Body of pancreas (tissue), 4 donors: ENCODE measurements at regions not wholly inside any gene's neighbourhood (a gene's known extent, or its start where the extent isn't known, plus 50 kb on each side); places are given as distances from the start of the nearest gene placed in this dataset.

Source experiments
- ATAC-seq: fragments of 150-250 bp; one replicate; pipeline ENCODE4 v1.9.1; 2016
- DNase-seq, 4 donors: peaks; one replicate each; pipeline ENCODE4 v3.0.0-alpha.2; 2019
- H3K27ac ChIP-seq, 4 donors: fragments of 200-600 bp; sonication (generic); 1 replicate in 3 of 4; 2 replicates in 1 of 4; pipeline versions ENCODE4 v1.5.1 to v1.6.1; 2016 to 2019; ENCODE audit warnings: mild to moderate bottlenecking in 1 of 4, mixed read lengths in 1 of 4, moderate library complexity in 1 of 4
- H3K27me3 ChIP-seq, 2 donors: fragments of 200-600 bp; sonication (generic); one replicate each; pipeline ENCODE4 v1.6.0; 2016; ENCODE audit warnings: mild to moderate bottlenecking in 1 of 2
- H3K36me3 ChIP-seq, 2 donors: fragments of 200-600 bp; sonication (generic); replicated peaks in 1 of 2; 2 replicates each; pipeline ENCODE4 v1.5.1; 2016; ENCODE audit warnings: low read depth in 2 of 2; ENCODE audit not compliant: insufficient read depth in 1 of 2
- H3K4me1 ChIP-seq: fragments of 200-600 bp; sonication (generic); one replicate; pipeline ENCODE4 v1.6.0; 2016
- H3K4me3 ChIP-seq, 2 donors: fragments of 200-600 bp; sonication (generic); 1 replicate in 1 of 2; 2 replicates in 1 of 2; pipeline ENCODE4 v1.5.1; 2016 to 2019
- H3K9me3 ChIP-seq, 3 donors: fragments of 200-600 bp; sonication (generic); 1 replicate in 2 of 3; 2 replicates in 1 of 3; pipeline ENCODE4 v1.5.1; 2016
- CTCF ChIP-seq, 7 experiments: fragments of 450-650 bp in 4 of 7; fragments of 200-600 bp in 3 of 7; sonication (generic) in 3 of 7; IDR thresholded peaks; one replicate each; pipeline ENCODE4 v1.5.1; 2016 to 2019; ENCODE audit warnings: antibody characterized with exemption in 7 of 7
- POLR2A ChIP-seq, 3 donors: fragments of 450-650 bp; IDR thresholded peaks; one replicate each; pipeline ENCODE4 v1.6.1; 2016; ENCODE audit warnings: antibody characterized with exemption in 3 of 3, mild to moderate bottlenecking in 2 of 3
- WGBS, 2 donors: methylation state at CpG; one replicate each; pipeline ENCODE4 v1.1.5; 2017; 5-methylcytosine and 5-hydroxymethylcytosine counted together
- intact Hi-C: fragments of 100-400 bp; cut with DNase I; formaldehyde crosslinking; loops from one replicate; pipeline ENCODE4 v1.15.1; 2023

- Histone ChIP-seq H3K4me3 (no peak overlapping the region), H3K4me1 (no peaks in the 10 kb centered on the region), H3K9me3 (no peaks in the 10 kb centered on the region), H3K27me3 (no peaks in the 10 kb centered on the region), H3K36me3 (no peaks in the 10 kb centered on the region), H3K27ac (no peak overlapping the region)
- 65 to 77% methylated on average over 3 of the region's 3 CpGs for WGBS, 2 donors
- ATAC-seq = no peak
- TF ChIP-seq POLR2A (IDR thresholded peaks at IDR 0.05) (no peak), CTCF (IDR thresholded peaks at IDR 0.05) (no peak)
- no peak for DNase-seq
- intact Hi-C loops = no loop called here
Measured at GRCh38 chr5:121031491-121031890, 567.4 kb downstream of the PRR16 start.

- ATAC-seq (no peak), DNase-seq (no peak)
- Histone ChIP-seq H3K27ac (no peak overlapping the region), H3K9me3 (no peaks in the 10 kb centered on the region), H3K4me3 (no peak overlapping the region), H3K27me3 (no peaks in the 10 kb centered on the region), H3K36me3 (no peaks in the 10 kb centered on the region), H3K4me1 (no peaks in the 10 kb centered on the region)
- TF ChIP-seq POLR2A (IDR thresholded peaks at IDR 0.05) = no peak
- TF ChIP-seq CTCF (IDR thresholded peaks at IDR 0.05) = no peak
- intact Hi-C loops = no loop called here
Measured at GRCh38 chr5:121033334-121033733, 569.2 kb downstream of the PRR16 start.

DNA sequence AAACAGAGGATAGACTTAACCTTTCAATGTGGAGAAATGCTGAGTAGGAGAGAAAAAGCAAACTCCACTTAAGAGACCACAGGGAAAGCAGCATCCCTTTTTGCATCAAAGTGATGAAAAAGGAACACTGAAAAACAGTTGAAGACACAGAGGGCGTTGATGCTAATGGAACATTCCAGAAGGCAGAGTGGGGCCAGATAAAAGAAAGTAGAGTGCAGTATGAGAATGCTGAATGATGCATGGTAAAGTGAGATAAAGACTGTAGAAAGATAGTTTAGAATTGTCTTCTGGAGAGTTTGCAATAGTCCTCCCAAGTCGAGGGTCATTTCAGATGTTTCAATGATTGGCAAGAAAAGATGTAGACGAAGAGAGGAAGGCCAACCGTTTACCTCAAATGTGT is 574.3 kb downstream of the PRR16 start:
- ATAC-seq (no peak), DNase-seq (no peak)
- WGBS, 2 donors = 46 to 51% methylated on average over 4 of the region's 4 CpGs
- Histone ChIP-seq H3K4me1 (no peaks in the 10 kb centered on the region), H3K27ac (no peak overlapping the region), H3K27me3 (no peaks in the 10 kb centered on the region), H3K4me3 (no peak overlapping the region), H3K9me3 (no peaks in the 10 kb centered on the region), H3K36me3 (no peaks in the 10 kb centered on the region)
- intact Hi-C loops = no loop called here
- TF ChIP-seq POLR2A (IDR thresholded peaks at IDR 0.05) = no peak

GRCh38 chr5:121049971-121050370 is 585.9 kb downstream of the PRR16 start:
- no peak for ATAC-seq
- H3K27ac ChIP-seq = no peak overlapping the region
- TF ChIP-seq CTCF (IDR thresholded peaks at IDR 0.05) (no peak), POLR2A (IDR thresholded peaks at IDR 0.05) (no peak)
- no peak overlapping the region for H3K4me3 ChIP-seq
- no peaks in the 10 kb centered on the region for H3K4me1 ChIP-seq
- intact Hi-C loops = no loop called here
- no peaks in the 10 kb centered on the region for H3K27me3 ChIP-seq
- H3K36me3 ChIP-seq = no peaks in the 10 kb centered on the region
- DNase-seq = no peak
- H3K9me3 ChIP-seq = no peaks in the 10 kb centered on the region

DNA sequence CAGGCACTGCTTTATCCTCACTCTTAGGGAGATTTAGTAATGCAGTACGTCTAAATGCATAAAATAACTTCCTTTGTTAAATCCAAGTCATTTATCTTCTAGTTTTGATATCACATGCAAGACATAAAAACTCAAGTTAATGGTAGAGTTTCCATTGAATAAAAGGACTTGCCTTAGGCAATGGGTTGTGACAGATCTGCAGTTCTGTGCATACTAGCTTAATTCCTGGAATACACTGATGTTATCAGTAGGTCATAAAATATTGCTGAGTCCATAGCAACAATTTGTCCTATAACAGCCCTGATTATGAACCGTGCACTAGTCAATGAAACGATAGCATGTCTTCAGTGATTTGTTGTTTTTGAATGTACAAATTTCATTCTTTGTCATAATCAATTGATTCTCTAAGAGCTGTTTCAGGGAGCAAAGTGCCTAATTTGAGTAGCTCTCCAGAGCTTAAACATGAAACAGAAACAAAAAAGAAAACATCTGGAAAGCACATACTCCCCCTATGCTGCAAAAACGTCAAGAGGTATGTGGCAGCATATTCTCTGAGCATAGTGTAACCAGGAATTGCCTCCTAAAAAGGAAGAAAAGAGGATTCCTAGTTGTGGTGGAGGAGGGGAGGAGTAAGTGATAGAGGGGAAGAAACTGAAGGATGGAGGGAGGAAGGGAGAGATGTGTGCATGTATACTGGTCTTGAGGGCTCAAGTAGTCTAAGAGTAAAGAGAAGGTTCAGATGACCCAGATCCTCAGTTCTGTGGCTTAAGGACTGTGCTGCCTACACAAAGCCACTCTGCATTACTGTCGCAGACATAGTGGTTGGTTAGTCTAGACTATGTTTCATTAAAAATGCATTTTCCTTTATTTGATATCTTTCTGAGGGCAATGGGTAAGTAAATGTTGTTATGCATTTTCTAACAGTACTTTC is 589.2 kb downstream of the PRR16 start:
- no peak for ATAC-seq
- Histone ChIP-seq H3K4me1 (no peaks in the 10 kb centered on the region), H3K4me3 (no peak overlapping the region), H3K36me3 (no peaks in the 10 kb centered on the region), H3K27me3 (no peaks in the 10 kb centered on the region), H3K9me3 (no peaks in the 10 kb centered on the region), H3K27ac (no peak overlapping the region)
- no peak for TF ChIP-seq POLR2A (IDR thresholded peaks at IDR 0.05)
- TF ChIP-seq CTCF (IDR thresholded peaks at IDR 0.05) = no peak
- WGBS, 2 donors = 46 to 64% methylated on average over 5 of the region's 5 CpGs
- intact Hi-C loops = no loop called here
- no peak for DNase-seq
